22Rv1 (cell line): ENCODE measurements at regions not wholly inside any gene's neighbourhood (a gene's known extent, or its start where the extent isn't known, plus 50 kb on each side); places are given as distances from the start of the nearest gene placed in this dataset.

ENCODE experiments used
- H3K27ac ChIP-seq: fragments of 450-650 bp; 2 replicates; pipeline ENCODE4 v1.5.1; 2017
- CTCF ChIP-seq: fragments of 450-650 bp; IDR thresholded peaks from 2 replicates; pipeline ENCODE4 v1.5.1; 2017; ENCODE audit warnings: mild to moderate bottlenecking
- ZFX ChIP-seq: fragments of 450-650 bp; IDR thresholded peaks from 2 replicates; pipeline ENCODE4 v1.6.1; 2017; ENCODE audit warnings: antibody characterized with exemption, borderline replicate concordance

- no peak overlapping the region for H3K27ac ChIP-seq
- no peak for TF ChIP-seq CTCF
- no peak for TF ChIP-seq ZFX
These were observed 1779.6 kb upstream of the PRR20A start for GRCh38 chr13:55361141-55361540.

- no peak overlapping the region for H3K27ac ChIP-seq
These were observed 1774.0 kb upstream of the PRR20A start for GRCh38 chr13:55366676-55367075.

GRCh38 chr13:55394470-55394869 lies 1746.2 kb upstream of the PRR20A start:
- no peak for TF ChIP-seq ZFX
- TF ChIP-seq CTCF, result no peak
- no peak overlapping the region for H3K27ac ChIP-seq

More at GRCh38 chr13:55366676-55367075, 1774.0 kb upstream of the PRR20A start:
- no peak for TF ChIP-seq CTCF
- TF ChIP-seq ZFX, result no peak

GRCh38 chr13:55402870-55403269 lies 1737.8 kb upstream of the PRR20A start:
- no peak overlapping the region for H3K27ac ChIP-seq
- TF ChIP-seq ZFX, result no peak
- TF ChIP-seq CTCF, result no peak

GRCh38 chr13:55403887-55404487 lies 1736.7 kb upstream of the PRR20A start:
- TF ChIP-seq CTCF, result no peak
- TF ChIP-seq ZFX, result no peak
- no peak overlapping the region for H3K27ac ChIP-seq

GRCh38 chr13:55410398-55411330 lies 1730.1 kb upstream of the PRR20A start:
- no peak for TF ChIP-seq ZFX
- no peak for TF ChIP-seq CTCF
- H3K27ac ChIP-seq, result no peak overlapping the region

GRCh38 chr13:55418095-55418494 lies 1722.6 kb upstream of the PRR20A start:
- no peak for TF ChIP-seq ZFX
- TF ChIP-seq CTCF, result no peak
- H3K27ac ChIP-seq, result no peak overlapping the region
